HepG2 (cell line): ENCODE measurements at regions not wholly inside any gene's neighbourhood (a gene's known extent, or its start where the extent isn't known, plus 50 kb on each side); places are given as distances from the start of the nearest gene placed in this dataset.

ENCODE experiments used
- ATAC-seq: fragments of 200-7000 bp; cut with Tn5 transposase; 3 replicates; pipeline ENCODE4 v1.9.1; 2020; ENCODE audit warnings: mild to moderate bottlenecking, moderate library complexity
- BruUV-seq: library from RNA; stranded (reverse); fragments of 400-500 nt; replicated peaks from 2 replicates; lab custom pipeline; 2021; lab: Mats Ljungman, UMichigan
- CTCF ChIA-PET: fragments of 300-600 bp; formaldehyde crosslinking; extraction: SDS; loops from one replicate; lab custom pipeline; 2021; ENCODE audit warnings: low total read pairs, inconsistent platforms, low intra/inter-chr PET ratio; lab: Yijun Ruan, JAX
- POLR2A ChIA-PET: fragments of 350-600 bp; sonication (Branson Sonifier 250); formaldehyde crosslinking; loops from one replicate; lab custom pipeline; 2020; ENCODE audit warnings: antibody characterized with exemption, inconsistent platforms; lab: Yijun Ruan, JAX
- DNase-seq: peaks from one replicate; pipeline ENCODE4 v3.0.0-alpha.2; 2015; ENCODE audit warnings: low spot score
- FAIRE-seq: peaks from 3 replicates; lab custom pipeline; 2011; peaks lifted over from hg19 to GRCh38; lab: Jason Lieb, UNC
- H2AFZ ChIP-seq: one replicate; pipeline ENCODE4 v1.6.1; 2011; ENCODE audit warnings: low read length, inconsistent platforms
- H3K27ac ChIP-seq: fragments of 300-600 bp; 3 replicates; pipeline ENCODE4 v1.8.0; 2011; ENCODE audit warnings: mixed run types, mild to moderate bottlenecking, mixed read lengths, low read length, inconsistent platforms; ENCODE audit not compliant: insufficient read depth; ENCODE audit errors: extremely low read length
- H3K27me3 ChIP-seq, 2 experiments: fragments of 200-600 bp in 1 of 2; 2 replicates in 1 of 2; 3 replicates in 1 of 2; pipeline versions ENCODE4 v1.6.0 to v1.8.0; 2011; ENCODE audit warnings: low read length in 2 of 2, mild to moderate bottlenecking in 2 of 2, moderate library complexity in 2 of 2, inconsistent platforms in 1 of 2; ENCODE audit not compliant: insufficient read depth in 2 of 2, control insufficient read depth in 1 of 2
- H3K36me3 ChIP-seq, 2 experiments: fragments of 200-600 bp in 1 of 2; replicated peaks in 1 of 2; 2 replicates in 1 of 2; 3 replicates in 1 of 2; pipeline versions ENCODE4 v1.5.1 to v1.8.0; 2011; ENCODE audit warnings: low read length in 2 of 2, inconsistent platforms in 1 of 2; ENCODE audit not compliant: insufficient read depth in 2 of 2, control insufficient read depth in 1 of 2
- H3K4me1 ChIP-seq: 2 replicates; pipeline ENCODE4 v1.5.1; 2012; ENCODE audit warnings: low read length, inconsistent platforms; ENCODE audit not compliant: insufficient read depth
- H3K4me2 ChIP-seq: 2 replicates; pipeline ENCODE4 v1.6.0; 2011; ENCODE audit warnings: low read depth, low read length, inconsistent platforms
- H3K4me3 ChIP-seq, 3 experiments: fragments of 200-600 bp in 1 of 3; sonication (generic), shearing (Covaris generic) in 1 of 3; replicated peaks in 1 of 3; 2 replicates each; pipeline ENCODE4 v1.5.1; 2011 to 2016; ENCODE audit warnings: low read length in 3 of 3, inconsistent platforms in 2 of 3, low read depth in 2 of 3, mild to moderate bottlenecking in 2 of 3, control low read depth in 1 of 3, mixed read lengths in 1 of 3; ENCODE audit not compliant: insufficient read depth in 1 of 3
- H3K79me2 ChIP-seq: one replicate; pipeline ENCODE4 v1.6.1; 2011; ENCODE audit warnings: low read length, inconsistent platforms; ENCODE audit not compliant: insufficient read depth
- H3K9ac ChIP-seq: 2 replicates; pipeline ENCODE4 v1.6.0; 2011; ENCODE audit warnings: mild to moderate bottlenecking, low read depth, low read length, inconsistent platforms; ENCODE audit not compliant: insufficient read depth
- H3K9me3 ChIP-seq: 2 replicates; pipeline ENCODE4 v1.5.1; 2012; ENCODE audit warnings: mild to moderate bottlenecking, low read length
- H4K20me1 ChIP-seq: 2 replicates; pipeline ENCODE4 v1.6.0; 2011; ENCODE audit warnings: inconsistent platforms, mild to moderate bottlenecking, low read length, moderate library complexity; ENCODE audit not compliant: insufficient read depth
- ASH2L ChIP-seq: fragments of 300-600, 200-600 bp; sonication (generic); IDR thresholded peaks from 2 replicates; pipeline ENCODE4 v1.7.0; 2017; ENCODE audit warnings: low read depth, mild to moderate bottlenecking, moderate library complexity, mixed read lengths, low read length; ENCODE audit not compliant: insufficient read length
- E2F2 ChIP-seq: sonication (generic); formaldehyde crosslinking; IDR thresholded peaks from 2 replicates; pipeline ENCODE4 v1.4.0; 2020; ENCODE audit warnings: missing genetic modification reagents, borderline replicate concordance
- KMT2A ChIP-seq: sonication (generic); formaldehyde crosslinking; IDR thresholded peaks from 2 replicates; pipeline ENCODE4 v1.4.0; 2020; ENCODE audit warnings: missing genetic modification reagents
- MAFF ChIP-seq: IDR thresholded peaks from 2 replicates; pipeline ENCODE4 v1.6.1; 2011; ENCODE audit warnings: low read depth, low read length, improper control_type of control experiment
- MYNN ChIP-seq: sonication (generic); formaldehyde crosslinking; IDR thresholded peaks from 2 replicates; pipeline ENCODE4 v1.4.0; 2020; ENCODE audit warnings: mild to moderate bottlenecking, low read depth, missing genetic modification reagents
- PRDM4 ChIP-seq: sonication (generic); formaldehyde crosslinking; IDR thresholded peaks from 2 replicates; pipeline ENCODE4 v1.9.0; 2021; ENCODE audit warnings: missing genetic modification reagents, borderline replicate concordance
- RORA ChIP-seq: sonication (generic); formaldehyde crosslinking; IDR thresholded peaks from 2 replicates; pipeline ENCODE4 v1.5.0; 2020; ENCODE audit warnings: mild to moderate bottlenecking, missing genetic modification reagents, moderate library complexity
- SMYD3 ChIP-seq: sonication (generic); formaldehyde crosslinking; IDR thresholded peaks from 2 replicates; pipeline ENCODE4 v1.8.1; 2023; ENCODE audit warnings: mild to moderate bottlenecking, missing genetic modification reagents
- TSC22D2 ChIP-seq: sonication (generic); formaldehyde crosslinking; IDR thresholded peaks from 2 replicates; pipeline ENCODE4 v1.5.1; 2020; ENCODE audit warnings: missing genetic modification reagents, mild to moderate bottlenecking, borderline replicate concordance
- XRCC5 ChIP-seq: fragments of 200-400 bp; formaldehyde crosslinking; optimal IDR thresholded peaks from 2 replicates; pipeline ENCODE3; 2017; ENCODE audit warnings: mild to moderate bottlenecking, low read length
- ZNF224 ChIP-seq: sonication (generic); formaldehyde crosslinking; IDR thresholded peaks from 2 replicates; pipeline ENCODE4 v1.5.0; 2020; ENCODE audit warnings: mild to moderate bottlenecking, missing genetic modification reagents
- ZNF251 ChIP-seq: sonication (generic); formaldehyde crosslinking; IDR thresholded peaks from 2 replicates; pipeline ENCODE4 v1.9.0; 2021; ENCODE audit warnings: mild to moderate bottlenecking, missing genetic modification reagents
- WGBS: methylation state at CpG from one replicate; pipeline ENCODE4 v1.1.6; 2017; ENCODE audit warnings: low lambda C conversion rate; 5-methylcytosine and 5-hydroxymethylcytosine counted together
- in situ Hi-C: cut with HindIII; loops from 2 replicates; pipeline ENCODE4 v1.10.0; 2017; ENCODE audit warnings: low pct_unique_long_range_greater_than_20kb; ENCODE audit not compliant: extremely low pct_ligation_motif_present
- intact Hi-C: fragments of 100-400 bp; cut with micrococcal nuclease; formaldehyde crosslinking; loops from one replicate; pipeline ENCODE4 v1.10.0; 2022; ENCODE audit not compliant: unreplicated experiment

GRCh38 chr13:103297083-103297482 lies 230.9 kb upstream of the SLC10A2 start:
- 0 out of 2 replicates have a peak, but pooled peaks have one; percentile 63 for TF ChIP-seq ZNF224 (CRISPR knock-in tag)
- no peak for TF ChIP-seq XRCC5
- no TSS peak for BruUV-seq
- ChIA-PET POLR2A (no interaction called here), CTCF (no interaction called here)
- Histone ChIP-seq H3K4me2 (no peak overlapping the region), H3K9ac (no peak overlapping the region), H4K20me1 (no peaks in the 10 kb centered on the region), H3K36me3 (no peaks in the 10 kb centered on the region), H3K27me3 (no peaks in the 10 kb centered on the region), H3K9me3 (peaks cover 72% of the 10 kb centered on the region), H3K4me3 (no peak overlapping the region), H3K4me1 (no peaks in the 10 kb centered on the region), H2AFZ (no peak overlapping the region), H3K27ac (no peak overlapping the region), H3K79me2 (no peaks in the 10 kb centered on the region)
- ATAC-seq (no peak), FAIRE-seq (no peak), DNase-seq (no peak)
- WGBS = 5% methylated on average over 2 of the region's 2 CpGs
- in situ Hi-C loops (no loop called here), intact Hi-C loops (no loop called here)

- DNase-seq (no peak), FAIRE-seq (no peak), ATAC-seq (no peak)
- ChIA-PET CTCF (no interaction called here), POLR2A (no interaction called here)
- in situ Hi-C loops = no loop called here
- WGBS = 0% methylated on average over 3 of the region's 3 CpGs
- intact Hi-C loops = no loop called here
- peaks cover 83% of the 10 kb centered on the region for H3K9me3 ChIP-seq
- H3K4me1 ChIP-seq = no peaks in the 10 kb centered on the region
- no peak overlapping the region for H3K4me3 ChIP-seq
- no peak overlapping the region for H2AFZ ChIP-seq
- no peaks in the 10 kb centered on the region for H3K79me2 ChIP-seq
- H4K20me1 ChIP-seq = no peaks in the 10 kb centered on the region
- H3K4me2 ChIP-seq = no peak overlapping the region
- BruUV-seq = no TSS peak
- no peak overlapping the region for H3K9ac ChIP-seq
- H3K27ac ChIP-seq = no peak overlapping the region
- H3K36me3 ChIP-seq = no peaks in the 10 kb centered on the region
- H3K27me3 ChIP-seq = no peaks in the 10 kb centered on the region
- TF ChIP-seq ASH2L (no peak), RORA (CRISPR knock-in tag) (no peak), PRDM4 (CRISPR knock-in tag) (no peak), MAFF (no peak), MYNN (CRISPR knock-in tag) (no peak), KMT2A (no peak), ZNF251 (CRISPR knock-in tag) (no peak), TSC22D2 (CRISPR knock-in tag) (no peak), SMYD3 (CRISPR knock-in tag) (no peak), E2F2 (CRISPR knock-in tag) (no peak)
These were observed 225.8 kb upstream of the SLC10A2 start for GRCh38 chr13:103291798-103292572.
